Right hindlimb (tissue), 1 donor: ENCODE measurements at regions not wholly inside any gene's neighbourhood (a gene's known extent, or its start where the extent isn't known, plus 50 kb on each side); places are given as distances from the start of the nearest gene placed in this dataset.

Source experiments
- DNase-seq: peaks from one replicate; pipeline ENCODE4 v3.0.0-alpha.2; 2018

DNA sequence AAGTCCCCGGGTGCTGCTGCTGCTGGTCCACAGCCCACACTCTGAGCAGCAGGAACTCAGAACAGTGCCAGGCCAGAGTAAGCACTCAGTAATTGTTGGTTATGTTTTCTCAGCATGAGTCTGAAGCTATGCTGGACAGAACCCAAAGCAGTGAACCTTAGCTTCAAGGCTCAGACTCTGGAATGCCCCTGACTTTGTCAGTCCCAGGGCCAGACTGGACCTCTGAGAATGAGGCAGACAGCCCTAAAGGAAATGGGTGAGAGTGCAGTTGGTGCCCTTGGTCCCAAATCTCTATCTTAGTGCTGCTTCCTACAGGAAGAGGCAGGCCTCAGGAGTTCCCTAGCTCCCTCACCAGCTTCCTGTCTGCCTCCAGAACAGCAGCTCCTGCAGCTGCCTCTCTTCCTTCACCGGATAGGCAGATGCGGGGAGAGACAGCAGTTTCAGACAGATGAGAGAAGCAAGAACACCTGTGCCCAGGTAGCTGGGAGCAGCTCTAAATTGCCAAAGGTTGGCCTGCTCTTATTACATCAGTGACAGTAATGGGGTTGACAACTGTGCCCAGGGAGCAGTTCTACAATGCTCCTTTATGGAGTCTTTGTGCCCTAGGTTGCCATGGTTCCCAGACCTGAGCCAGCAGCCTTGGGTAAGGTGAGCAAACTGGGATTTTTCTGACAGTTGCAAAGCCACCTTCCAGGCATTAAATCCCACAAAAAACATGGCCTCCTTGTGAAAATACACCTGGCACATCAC lies 82.2 kb upstream of the CXCL14 start:
- DNase-seq: no peak

DNA sequence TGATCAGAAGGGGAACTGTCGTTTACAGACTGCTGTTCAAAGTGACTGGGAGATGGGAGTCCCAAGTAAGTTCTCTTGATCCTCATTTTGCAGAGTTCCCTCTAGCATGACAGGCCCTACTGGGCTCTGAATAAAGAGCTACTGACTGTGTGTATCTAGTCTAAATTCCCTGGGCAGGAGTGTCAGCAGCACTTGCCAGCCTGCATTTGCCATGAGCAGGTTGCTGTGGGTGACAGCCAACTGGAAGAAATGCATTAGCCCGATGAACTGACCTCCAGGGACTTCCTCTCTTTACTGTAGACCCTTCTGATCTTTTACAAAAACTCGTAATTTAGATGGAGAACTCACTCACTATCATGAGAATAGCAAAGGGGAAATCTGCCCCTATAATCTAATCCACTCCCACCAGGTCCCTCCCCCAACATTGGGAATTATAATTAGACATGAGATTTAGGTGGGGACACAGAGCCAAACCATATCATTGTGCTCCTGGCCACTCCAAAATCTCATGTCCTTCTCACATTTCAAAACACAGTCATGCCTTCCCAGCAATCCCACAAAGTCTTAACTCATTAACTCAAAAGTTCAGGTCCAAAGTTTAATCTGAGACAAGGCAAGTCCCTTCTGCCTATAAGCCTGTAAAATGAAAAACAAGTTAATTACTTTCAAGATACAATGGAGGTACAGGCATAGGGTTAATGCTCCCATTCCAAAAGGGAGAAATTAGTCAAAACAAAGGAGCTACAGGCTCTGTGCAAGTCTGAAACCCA lies 78.9 kb upstream of the CXCL14 start:
- DNase-seq: no peak

DNA sequence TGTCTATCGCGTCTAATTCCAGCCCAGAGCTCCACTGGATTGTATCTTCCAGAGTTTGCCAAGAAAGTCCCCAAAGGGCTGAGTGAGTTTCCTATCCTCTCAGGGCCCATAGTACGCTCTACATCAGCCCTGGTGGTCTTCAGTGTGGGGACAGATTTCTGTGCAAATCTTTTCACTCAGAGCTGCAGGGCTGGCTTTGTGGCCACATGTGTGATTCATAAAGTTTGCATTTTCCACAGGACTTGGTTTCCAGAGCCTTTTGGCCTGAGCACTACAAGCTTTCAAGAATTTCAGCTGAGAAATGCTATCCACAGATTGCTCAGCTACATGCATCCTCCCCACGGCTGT lies 76.7 kb upstream of the CXCL14 start:
- peak; percentile 84 for DNase-seq

DNA sequence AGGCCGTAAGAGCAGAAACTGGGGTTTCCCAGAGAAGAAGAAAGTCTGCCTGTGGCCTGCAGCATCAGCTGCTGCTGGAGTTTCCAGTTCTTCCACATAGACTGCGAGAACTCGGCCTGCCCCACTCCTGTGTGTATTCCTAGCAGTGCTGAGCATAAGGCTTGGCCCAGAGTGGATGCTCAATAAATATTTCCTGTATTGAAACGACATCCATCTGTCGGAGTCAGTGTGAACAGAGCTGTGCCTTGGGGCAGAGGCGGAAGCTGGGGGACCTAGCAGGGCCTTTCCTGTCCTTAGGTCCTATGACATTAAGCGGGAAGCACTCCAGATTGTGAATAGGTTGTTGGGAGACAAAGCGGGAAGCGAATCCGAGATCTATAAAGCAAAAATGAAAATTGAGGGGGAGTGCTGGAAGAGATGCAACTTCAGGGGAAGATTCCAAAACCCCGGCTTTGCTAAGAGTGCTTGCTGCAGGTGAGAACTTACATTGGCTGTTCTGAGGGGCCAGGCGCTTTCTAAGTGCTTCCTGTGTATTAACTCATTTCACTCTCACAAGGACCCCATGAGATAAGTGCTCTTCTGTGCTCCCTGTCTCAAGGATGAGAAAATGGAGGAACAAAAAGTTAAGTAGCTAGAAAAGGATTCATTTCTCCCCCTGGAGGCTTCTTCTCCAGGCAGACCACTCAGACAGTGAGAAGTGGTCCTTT lies 76.1 kb upstream of the CXCL14 start:
- DNase-seq: peak; percentile 87

DNA sequence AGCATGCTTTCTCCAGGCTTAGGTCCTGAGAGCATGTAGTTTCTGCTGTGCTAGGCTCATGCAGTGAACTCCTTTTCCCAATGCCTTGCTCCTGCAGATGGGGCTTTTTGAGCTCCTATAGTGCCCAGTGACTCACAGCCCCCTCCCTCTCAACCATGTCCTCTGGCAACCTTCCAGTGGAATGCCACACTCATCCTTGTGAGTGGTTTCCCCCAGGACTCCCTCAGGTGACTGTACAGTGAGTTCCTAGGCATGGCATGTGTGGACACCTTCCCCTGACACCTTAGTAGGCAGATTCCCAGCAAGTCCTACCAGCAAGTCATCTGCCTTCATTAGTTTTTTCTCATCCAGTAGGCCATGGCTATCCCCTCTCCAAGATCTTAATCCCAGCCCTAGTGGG lies 72.4 kb upstream of the CXCL14 start:
- no peak for DNase-seq

DNA sequence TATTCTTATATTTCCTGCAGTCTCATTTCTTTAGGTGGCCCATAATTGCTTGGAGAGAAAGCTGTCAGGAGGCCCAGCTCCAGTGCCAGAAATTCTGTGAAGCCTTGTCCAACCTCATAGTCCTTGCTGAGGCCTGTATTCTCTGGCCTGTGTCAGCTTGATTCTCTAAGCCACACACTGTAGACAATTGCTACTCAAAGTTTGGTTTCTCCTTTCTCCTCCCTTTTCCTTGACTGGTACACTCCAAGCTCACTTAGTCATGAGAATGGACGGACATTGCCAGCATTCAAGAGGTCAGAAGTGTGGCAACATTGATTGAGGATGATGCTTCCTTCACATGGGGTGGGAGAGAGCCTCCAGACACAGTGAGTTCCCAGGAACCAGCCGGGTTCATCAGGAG lies 71.3 kb upstream of the CXCL14 start:
- DNase-seq: no peak

DNA sequence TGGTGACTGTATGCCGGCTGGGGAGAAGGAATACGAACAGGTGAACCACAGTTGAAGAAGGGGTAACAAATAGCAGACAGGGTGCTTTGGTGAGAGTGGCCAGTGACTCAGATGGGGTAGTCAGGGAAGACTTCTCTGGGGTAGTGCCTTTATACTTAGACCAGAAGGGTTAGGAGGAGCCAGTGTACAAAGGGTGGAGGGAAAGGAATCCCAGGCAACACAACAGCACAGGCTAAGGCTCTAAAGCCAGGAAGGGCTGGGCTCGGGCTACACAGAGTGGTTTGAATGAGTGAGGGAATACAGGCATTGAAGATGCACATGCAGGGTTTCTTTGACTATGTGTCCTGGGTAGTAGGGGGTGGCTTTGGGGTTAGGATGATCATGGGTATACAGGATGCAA lies 70.6 kb upstream of the CXCL14 start:
- DNase-seq: no peak

DNA sequence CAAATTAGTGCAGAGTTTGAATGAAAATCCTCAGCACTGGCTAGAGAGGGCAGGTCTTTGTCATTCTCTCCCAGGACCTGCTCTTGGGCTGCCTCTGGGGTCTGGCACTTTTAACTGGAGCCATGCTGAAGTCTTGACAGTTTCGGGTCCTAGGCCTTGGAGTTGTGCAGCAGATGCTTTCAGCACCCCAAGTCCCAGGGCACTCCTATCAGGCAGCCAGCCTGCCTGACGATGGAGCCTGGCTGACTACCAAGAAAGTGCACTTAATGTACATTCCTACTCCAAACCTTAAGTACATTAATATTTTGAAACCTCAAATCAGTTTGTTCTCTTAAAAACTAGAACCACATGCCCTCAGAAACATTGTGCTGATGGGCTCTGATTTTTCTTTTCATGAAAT lies 69.3 kb upstream of the CXCL14 start:
- DNase-seq: no peak

DNA sequence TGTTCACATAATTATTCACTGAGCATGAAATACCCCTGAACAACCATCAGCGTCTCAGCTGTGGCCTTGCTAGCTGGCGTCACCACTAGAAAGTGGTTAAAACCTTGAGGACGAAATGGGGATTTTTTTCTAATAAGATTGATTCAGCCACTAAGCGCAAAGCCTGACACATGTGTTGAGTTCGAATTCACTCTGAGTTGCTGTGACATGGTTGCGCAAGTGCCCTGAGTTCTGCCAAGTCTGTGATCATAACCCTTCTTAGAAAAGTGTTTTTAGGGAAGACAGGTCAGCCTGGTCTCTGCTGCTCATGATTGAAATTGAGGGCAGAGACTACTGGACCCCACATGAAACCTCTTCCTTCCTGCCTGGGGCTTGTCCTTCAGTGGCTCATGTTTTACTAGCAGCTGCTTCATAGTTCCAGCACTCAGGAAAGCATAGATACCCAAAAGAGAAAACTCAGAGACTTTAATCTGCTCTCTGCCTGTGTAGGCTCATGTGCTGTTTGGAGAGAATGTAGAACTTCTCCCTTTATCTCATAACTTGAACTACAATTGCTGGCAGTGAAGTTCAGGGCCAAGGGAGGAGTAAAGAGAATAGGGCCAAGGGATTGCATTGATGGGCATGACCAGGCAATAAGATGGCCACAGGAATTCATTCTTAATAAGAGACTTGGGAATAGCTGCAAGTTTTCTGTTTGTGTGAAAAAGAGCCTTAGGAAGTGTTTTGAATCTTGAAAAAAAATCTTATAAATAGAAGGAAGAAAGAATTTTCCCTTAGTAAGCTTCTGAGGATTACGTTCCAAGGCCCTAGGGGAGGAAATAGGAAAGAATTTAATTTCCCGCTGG lies 66.8 kb upstream of the CXCL14 start:
- DNase-seq: no peak

DNA sequence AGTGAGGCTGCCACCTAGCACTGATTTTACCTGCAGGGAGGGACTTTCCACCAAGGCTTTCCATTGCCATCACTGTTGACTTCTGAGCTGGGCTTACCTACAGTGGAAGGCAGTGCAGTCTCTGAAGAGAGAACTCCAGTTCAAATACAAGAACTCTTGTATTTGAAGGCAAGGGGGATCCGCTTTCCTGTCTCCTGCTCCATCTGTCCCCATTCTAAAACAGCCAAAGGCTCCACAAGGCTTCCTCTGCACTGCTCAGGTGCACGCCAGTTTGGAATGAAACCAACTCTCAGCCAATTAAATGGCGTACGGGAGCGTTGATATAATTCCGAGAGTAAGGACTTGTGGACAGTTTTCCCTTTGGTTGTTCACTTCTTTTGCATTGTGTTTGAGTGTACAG lies 66.0 kb upstream of the CXCL14 start:
- DNase-seq: no peak

DNA sequence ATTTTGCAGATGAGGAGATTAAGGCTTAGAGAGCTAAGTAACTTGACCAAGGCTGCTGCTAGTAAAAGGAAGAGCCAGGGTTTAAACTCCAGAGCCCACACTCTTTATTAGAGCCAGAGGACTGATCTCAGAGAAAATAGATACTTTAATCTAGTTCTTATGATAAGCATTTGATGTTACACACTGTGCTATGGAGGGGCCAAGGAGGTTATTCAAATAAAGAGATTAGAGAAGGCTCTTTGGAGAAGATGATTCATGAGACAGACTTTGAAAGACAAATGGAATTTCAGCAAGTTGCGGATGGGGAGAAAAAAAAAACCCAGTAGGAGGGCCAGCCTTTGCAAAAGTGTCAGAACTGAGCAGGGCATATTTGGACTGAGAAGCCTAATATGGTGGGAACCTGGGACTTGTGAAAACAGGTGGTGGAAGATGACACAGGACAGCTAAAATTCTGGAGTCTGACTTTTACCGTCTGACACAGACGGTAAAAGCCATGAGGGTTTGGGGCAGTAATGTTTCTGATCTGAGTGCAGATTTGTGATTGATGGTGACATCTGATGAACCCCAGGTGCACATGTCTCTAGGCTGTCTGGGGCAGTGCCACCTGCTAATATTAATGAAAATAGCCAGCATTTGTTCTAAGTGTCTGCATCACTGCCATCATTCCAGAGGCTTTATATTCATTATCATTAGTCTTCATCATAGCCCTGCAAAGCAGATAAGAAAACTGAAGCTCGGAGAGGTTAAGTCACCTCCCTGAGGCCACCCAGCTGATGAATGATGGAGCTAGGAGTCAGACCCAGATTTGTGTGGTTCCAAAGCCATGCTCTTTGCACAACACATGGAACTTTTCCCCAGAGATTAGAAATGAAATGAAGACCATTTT lies 65.3 kb upstream of the CXCL14 start:
- no peak for DNase-seq

DNA sequence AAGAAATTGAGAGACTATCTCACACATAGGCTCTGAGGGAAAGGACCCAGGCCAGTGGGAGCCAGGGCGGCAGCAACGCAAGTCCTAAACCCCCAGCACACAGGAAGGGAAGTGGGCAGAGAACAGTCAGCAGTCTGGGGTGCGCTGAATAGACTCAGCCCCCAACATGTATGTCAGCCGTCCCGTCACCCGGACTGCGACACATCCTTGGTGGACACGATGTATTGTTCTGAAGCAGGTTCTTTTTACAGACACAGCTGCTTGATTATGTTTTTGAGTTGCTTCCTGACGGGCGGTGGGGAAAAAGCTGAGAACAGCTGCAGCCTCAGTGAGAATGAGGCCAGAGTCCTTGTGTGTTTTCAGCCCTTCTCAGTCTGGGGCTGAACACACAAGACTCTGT lies 64.1 kb upstream of the CXCL14 start:
- peak; percentile 53 for DNase-seq

DNA sequence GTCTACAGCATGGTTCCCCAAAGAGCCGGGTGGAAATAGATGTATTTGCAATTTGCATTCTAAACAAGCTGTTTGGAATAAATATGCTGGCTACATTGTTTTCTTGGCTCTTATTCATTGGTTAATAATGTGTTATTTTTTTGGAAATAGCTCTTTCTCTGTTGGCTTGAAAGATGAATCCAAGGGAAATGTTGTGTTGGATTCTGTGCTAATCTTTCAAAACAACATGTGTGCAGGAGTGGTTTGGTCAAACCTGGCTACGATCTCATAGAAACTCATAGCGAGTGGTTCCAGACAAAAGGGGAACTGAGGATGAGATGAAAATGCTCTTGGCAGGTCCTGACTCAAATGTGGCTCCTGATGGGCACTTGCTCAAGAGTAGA lies 63.7 kb upstream of the CXCL14 start:
- DNase-seq: no peak

DNA sequence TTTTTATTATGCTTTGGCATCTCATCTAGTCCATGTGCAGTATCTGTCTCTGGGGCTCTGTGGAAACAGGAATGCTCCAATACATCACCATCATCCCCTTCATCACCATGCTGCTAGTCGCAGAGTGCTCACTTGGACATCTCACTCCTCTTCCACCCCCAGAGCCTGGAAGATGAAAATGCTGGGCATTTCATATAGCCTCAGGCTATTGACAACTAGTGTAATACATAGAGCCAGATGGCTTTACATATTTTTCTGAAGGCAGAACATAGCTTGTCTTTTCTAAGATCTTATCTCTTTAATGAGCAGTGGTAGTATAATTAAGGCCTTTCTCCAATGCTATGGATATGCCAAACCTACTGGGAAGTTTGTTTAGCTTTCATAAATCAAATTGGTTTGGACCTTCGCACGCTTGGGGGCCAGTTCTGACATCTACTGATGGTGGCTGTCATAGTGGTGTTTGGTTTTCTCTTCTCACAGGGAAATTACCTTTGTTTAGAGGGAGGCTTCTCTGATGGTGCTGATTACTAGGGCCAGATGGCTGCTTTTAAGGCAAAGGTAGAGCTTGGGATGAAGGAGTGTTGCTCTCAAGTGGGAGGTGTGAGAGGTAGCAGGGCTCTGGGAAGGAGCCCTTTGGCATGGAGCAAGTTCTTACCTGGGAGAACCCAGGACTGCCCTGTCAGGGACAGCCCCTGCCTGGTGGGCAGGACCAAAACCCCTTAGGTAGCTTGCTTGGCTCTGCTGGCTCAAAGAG lies 63.1 kb upstream of the CXCL14 start:
- no peak for DNase-seq

DNA sequence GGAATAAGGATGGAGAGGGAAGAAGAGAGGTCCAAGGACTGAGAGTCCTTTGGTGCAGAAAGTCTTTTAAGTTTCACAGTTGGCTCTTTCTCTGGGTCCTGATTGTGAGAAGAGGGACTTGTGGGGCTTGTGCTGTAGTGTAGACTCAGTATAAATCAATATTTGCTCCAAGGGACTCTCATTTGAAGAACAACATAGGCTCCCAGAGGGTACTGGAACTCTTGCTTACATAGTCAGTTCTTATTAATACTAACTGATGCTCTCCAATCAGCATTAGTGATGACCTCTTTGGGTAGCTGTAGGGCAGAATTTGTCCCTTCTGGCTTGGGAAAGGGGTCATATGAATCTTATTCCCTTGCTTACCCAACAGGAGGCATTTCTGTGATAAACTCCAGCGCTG lies 62.5 kb upstream of the CXCL14 start:
- no peak for DNase-seq

DNA sequence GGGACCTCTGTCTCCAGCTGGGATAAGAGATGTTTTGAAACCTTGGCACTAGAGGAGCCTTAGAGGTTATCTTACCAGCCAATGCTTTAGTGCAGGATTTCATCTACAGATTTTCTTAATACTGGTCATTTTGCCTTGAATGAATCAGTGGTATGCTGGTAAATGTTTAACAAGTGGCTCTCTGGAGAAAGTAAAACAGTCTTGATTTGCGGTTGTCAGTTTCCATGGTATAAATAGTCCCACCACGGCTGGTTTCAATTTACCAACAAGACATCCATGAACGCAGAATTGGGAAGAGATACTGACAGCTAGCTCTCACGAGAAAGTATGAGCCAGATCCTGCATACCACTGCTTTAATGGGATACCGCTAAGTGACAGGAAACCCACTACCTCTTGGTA lies 56.7 kb upstream of the CXCL14 start:
- DNase-seq: no peak

DNA sequence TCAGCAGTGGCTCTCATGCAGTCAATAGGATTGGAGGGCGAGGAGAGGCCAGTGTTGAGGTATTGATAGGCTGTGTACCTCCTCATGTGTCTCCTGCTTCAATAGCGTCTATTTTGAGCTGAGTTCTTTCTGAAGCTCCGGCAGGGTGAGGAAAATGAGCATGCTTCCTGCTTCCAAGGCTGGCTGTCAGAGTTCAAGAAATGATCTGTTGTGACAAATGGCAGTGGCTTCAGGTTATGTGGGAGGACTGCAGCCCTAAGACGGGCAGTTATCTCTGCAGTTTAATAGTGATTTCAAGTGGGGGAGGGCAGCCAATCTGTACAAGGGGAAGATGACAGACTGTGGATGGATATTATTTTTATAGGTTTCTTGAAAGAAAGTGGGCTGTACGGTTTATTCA lies 54.0 kb upstream of the CXCL14 start:
- no peak for DNase-seq

DNA sequence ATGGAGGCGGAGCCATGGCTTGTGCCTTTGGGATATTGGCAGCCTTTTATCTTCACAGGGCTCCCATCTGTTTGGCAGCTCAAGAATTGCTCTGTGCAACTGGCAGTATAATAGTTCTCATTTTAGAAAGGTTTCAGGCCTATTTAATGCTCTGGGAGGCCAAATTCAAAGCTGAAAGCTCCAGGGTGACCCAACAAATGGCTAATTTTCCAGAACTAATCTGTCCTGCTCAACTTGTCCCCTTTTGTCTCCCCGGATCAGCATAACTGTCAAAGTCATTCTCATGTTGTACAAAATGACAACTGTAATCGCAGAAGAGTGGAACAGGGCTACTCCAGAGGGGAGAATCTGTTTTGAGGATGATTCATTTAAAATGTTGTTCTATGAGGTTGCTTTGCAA lies 52.6 kb upstream of the CXCL14 start:
- DNase-seq: no peak

DNA sequence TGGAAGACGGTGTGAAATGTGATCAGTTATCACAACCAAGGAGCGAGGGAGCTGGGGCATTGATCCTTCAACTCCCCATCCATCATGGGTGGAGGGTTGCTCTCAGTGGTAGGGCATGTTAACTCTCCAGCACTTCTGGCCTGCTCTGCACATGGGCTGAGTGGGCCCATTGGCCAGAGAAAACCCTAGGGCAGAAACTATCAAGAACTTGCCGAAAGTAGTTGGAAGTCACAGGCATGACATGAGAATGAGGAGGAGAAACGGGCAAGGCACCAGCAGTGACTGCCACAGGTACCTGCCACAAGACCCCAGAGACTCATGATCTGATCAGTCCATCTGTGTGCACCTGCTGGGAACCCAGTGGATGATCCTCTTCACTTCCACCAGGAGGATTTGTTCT lies 50.9 kb upstream of the CXCL14 start:
- no peak for DNase-seq

DNA sequence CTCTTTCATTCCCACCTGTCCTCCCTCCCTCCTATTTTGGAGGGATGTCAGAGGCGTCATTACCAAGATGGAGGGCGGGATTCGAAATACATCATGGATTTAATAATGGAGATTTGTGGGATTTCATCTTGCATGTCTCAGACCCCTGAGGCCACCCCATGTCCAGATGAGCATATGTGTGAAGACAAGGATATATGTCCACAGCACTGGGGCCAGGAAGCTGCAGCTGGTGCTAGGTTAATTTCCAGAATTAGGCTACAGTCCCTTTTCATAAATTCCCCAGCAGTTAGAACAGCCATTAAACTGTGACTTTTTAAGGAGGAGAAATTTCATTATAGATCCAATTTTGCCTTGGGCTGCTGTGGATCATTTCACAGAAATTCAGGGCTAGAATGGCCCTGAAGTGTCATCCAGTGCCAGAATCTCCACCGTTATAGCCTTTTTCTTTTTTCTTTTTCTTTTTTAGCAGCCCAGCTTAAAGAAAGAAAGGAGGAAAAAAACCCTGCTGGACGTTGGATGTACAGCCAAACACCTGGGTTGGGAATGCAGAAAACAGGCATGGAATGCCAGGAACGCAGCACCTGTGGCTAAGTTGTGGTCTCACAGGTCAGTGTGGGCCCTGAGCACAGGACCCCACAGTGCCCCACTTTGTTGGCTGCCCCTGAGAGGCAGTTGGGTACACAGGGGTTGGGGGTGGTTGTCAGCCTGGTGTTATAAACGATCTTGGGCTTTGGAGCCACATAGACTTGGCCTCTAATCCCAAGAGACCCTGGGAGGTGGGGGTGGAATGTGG lies 50.2 kb upstream of the CXCL14 start:
- peak; percentile 55 for DNase-seq
